ENCODE measurements at regions not wholly inside any gene's neighbourhood (a gene's known extent, or its start where the extent isn't known, plus 50 kb on each side); places are given as distances from the start of the nearest gene placed in this dataset.
"Not testable (repeated sequence)": the region's sequence is repeated elsewhere in the genome, so short reads cannot be mapped to it uniquely, and the experiment has no call there.

GRCh38 chr9:106177216-106177615, 482.9 kb downstream of the TMEM38B start:
- TF ChIP-seq, protein P1, sequence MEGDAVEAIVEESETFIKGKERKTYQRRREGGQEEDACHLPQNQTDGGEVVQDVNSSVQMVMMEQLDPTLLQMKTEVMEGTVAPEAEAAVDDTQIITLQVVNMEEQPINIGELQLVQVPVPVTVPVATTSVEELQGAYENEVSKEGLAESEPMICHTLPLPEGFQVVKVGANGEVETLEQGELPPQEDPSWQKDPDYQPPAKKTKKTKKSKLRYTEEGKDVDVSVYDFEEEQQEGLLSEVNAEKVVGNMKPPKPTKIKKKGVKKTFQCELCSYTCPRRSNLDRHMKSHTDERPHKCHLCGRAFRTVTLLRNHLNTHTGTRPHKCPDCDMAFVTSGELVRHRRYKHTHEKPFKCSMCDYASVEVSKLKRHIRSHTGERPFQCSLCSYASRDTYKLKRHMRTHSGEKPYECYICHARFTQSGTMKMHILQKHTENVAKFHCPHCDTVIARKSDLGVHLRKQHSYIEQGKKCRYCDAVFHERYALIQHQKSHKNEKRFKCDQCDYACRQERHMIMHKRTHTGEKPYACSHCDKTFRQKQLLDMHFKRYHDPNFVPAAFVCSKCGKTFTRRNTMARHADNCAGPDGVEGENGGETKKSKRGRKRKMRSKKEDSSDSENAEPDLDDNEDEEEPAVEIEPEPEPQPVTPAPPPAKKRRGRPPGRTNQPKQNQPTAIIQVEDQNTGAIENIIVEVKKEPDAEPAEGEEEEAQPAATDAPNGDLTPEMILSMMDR (conservative IDR thresholded peaks at IDR 0.05; ENCODE audit: low read depth, low read length) = no peak
- no peak overlapping the region for H3K4me3 ChIP-seq (ENCODE audit: low read length)
- no peak for DNase-seq (ENCODE audit: low read depth)

GRCh38 chr9:106179191-106179590, 484.9 kb downstream of the TMEM38B start:
- no peak overlapping the region for H3K4me3 ChIP-seq (ENCODE audit: low read length)
- TF ChIP-seq, protein P1 (conservative IDR thresholded peaks at IDR 0.05; ENCODE audit: low read depth, low read length) = no peak
- DNase-seq (ENCODE audit: low read depth) = no peak

DNA sequence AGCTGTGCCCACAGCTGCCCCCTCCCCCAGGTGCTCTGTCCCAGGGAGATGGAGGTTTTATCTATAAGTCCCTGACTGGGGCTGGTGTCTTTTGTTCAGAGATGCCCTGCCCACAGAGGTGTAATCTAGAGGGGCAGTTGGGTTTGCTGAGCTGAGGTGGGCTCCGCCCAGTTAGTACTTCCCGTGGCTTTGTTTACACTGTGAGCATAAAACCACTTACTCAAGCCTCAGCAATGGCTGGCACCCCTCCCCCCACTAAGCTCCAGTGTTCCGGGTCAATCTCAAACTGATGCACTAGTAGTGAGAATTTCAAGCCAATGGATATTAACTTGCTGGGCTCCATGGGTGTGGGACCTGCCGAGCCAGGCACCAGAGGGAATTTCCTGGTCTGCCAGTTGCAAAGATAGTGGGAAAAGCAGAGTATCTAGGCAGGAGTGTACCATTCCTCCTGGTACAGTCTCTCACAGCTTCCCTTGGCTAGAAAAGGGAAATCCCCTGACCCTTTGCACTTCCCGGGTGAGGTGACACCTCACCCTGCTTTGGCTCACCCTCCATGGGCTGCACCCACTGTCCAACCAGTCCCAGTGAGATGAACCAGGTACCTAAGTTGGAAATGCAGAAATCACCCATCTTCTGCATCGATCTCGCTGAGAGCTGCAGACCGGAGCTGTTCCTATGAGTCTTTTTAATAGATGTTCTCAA, 509.6 kb downstream of the TMEM38B start:
- not testable (repeated sequence) for DNase-seq (ENCODE audit: low read depth); H3K4me3 ChIP-seq (ENCODE audit: low read length)

DNA sequence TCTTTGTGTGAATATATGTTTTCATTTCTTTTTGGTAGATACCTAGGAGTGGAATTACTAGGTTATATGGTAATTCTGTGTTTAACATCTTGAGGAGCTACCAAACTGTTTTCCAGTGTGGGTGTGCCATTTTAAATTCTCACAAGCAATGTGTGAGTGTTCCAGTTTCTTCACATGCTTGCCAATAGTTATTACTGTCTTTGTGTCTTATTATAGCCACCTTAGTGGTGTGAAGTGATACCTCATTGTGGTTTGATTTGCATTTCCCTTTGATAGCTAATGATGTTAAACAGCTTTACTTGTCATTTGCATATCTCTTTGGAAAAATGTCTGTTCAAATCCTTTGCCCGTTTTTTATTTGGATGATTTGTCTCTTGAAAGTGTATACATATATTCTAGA, 513.0 kb downstream of the TMEM38B start:
- TF ChIP-seq, protein P1 (conservative IDR thresholded peaks at IDR 0.05; ENCODE audit: low read depth, low read length) = no peak
- H3K4me3 ChIP-seq (ENCODE audit: low read length) = no peak overlapping the region
- DNase-seq (ENCODE audit: low read depth) = no peak

GRCh38 chr9:106218427-106218826, 524.1 kb downstream of the TMEM38B start:
- DNase-seq (ENCODE audit: low read depth) = no peak
- H3K4me3 ChIP-seq (ENCODE audit: low read length) = no peak overlapping the region
- TF ChIP-seq, protein P1 (conservative IDR thresholded peaks at IDR 0.05; ENCODE audit: low read depth, low read length) = no peak

GRCh38 chr9:106218854-106219253, 524.5 kb downstream of the TMEM38B start:
- no peak for DNase-seq (ENCODE audit: low read depth)
- TF ChIP-seq, protein P1 (conservative IDR thresholded peaks at IDR 0.05; ENCODE audit: low read depth, low read length) = no peak
- H3K4me3 ChIP-seq (ENCODE audit: low read length) = no peak overlapping the region

DNA sequence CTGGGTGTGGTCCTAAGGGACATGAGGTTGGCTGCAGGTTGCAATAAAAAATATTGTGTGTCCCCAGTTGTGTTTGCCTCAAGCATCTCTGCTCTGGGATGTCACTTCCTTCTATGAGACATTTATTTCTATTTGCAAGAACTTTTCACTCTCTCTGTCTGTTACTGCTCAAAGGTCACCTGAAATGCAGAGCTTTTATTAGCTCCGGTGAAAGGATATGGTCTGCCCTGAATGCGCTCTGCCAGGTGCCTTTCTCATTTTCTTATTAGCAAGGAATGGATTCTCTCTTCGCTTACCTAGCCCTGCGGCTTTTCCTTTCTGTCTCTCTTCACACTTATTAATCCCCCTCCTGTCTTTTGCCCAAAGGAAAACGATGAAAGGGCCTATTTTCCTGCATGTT, 526.1 kb downstream of the TMEM38B start:
- no peak overlapping the region for H3K4me3 ChIP-seq (ENCODE audit: low read length)
- no peak for DNase-seq (ENCODE audit: low read depth)
- TF ChIP-seq, protein P1 (conservative IDR thresholded peaks at IDR 0.05; ENCODE audit: low read depth, low read length) = no peak
